SK-N-MC (cell line): ENCODE measurements at regions not wholly inside any gene's neighbourhood (a gene's known extent, or its start where the extent isn't known, plus 50 kb on each side); places are given as distances from the start of the nearest gene placed in this dataset.

Source experiments
- EZH2 ChIP-seq: fragments of 200-600 bp; sonication (generic); IDR thresholded peaks from one replicate; pipeline ENCODE4 v1.6.1; 2017; ENCODE audit warnings: antibody characterized with exemption
- FOXP2 ChIP-seq: optimal IDR thresholded peaks from 2 replicates; pipeline ENCODE3; 2011; ENCODE audit warnings: mild to moderate bottlenecking, moderate library complexity; ENCODE audit not compliant: insufficient read depth; ENCODE audit errors: extremely low read length, control extremely low read depth
- POLR2AphosphoS5 ChIP-seq: IDR thresholded peaks from 2 replicates; pipeline ENCODE4 v1.6.1; 2012; ENCODE audit warnings: mild to moderate bottlenecking, low read depth, low read length, borderline replicate concordance

DNA sequence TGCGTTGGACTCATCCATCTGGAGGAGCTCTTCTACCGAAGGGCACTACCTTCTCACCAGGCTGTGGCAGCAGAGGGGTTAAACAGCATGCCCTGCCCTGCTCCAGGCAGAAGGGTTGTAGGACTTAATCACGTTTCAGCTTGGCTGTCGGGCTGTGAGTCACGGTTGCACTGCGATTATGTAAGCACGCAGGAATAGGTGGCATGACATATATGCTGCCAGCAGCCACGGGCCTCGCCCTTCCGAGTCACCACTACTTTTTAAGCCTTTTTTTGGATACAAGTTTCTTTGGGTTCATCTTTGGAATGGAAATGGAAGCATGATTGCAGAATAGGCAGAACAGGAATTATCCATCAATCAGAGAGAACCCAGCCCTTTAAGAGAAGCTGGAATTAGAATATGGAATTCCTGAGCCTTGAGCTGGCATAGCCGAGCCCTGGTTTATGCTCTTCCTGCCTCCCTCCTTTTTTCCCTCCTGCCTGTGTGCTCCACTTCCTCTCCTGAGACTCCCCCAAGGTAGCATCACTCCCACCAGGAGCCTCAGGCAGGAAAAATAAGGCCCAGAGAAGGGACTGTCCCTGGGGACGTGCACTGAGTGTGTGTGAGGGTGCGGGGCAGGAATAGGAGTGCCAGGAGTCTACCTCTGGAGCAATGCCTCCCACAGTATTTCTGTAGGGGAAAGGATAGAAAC, 86.8 kb downstream of the SEMA4F start:
- TF ChIP-seq POLR2AphosphoS5 (no peak), EZH2 (no peak), FOXP2 (no peak)
